H54 (cell line): ENCODE measurements at regions not wholly inside any gene's neighbourhood (a gene's known extent, or its start where the extent isn't known, plus 50 kb on each side); places are given as distances from the start of the nearest gene placed in this dataset.

Source experiments
- DNase-seq: peaks from one replicate; pipeline ENCODE4 v3.0.0; 2011; ENCODE audit warnings: low spot score, mixed read lengths; ENCODE audit not compliant: insufficient read length
- FAIRE-seq: peaks from 3 replicates; lab custom pipeline; 2011; peaks lifted over from hg19 to GRCh38; lab: Jason Lieb, UNC
- POLR2A ChIP-seq: IDR thresholded peaks from 2 replicates; pipeline ENCODE4 v1.6.1; 2011; ENCODE audit warnings: low read depth, mild to moderate bottlenecking, low read length

DNA sequence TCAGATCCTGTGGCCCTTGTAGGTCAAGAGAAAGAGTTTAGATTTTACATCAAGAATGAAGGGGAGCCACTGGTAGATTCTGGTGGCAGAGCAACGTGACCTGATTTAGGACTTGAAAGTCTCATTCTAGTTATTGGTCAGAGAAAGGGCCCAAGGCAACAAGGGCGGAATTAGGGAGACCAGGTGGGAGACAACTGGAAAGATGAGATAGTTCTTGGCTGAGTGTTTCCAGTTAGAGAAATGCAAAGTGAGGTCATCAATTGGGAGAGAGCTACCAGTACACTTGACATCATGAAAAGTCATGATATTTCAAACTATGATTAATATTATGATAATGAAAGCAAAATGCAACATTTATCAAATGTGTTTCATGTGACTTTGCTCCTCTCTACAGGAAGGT lies 147.2 kb upstream of the FAM20A start:
- TF ChIP-seq POLR2A: no peak
- DNase-seq: no peak
- FAIRE-seq: no peak

DNA sequence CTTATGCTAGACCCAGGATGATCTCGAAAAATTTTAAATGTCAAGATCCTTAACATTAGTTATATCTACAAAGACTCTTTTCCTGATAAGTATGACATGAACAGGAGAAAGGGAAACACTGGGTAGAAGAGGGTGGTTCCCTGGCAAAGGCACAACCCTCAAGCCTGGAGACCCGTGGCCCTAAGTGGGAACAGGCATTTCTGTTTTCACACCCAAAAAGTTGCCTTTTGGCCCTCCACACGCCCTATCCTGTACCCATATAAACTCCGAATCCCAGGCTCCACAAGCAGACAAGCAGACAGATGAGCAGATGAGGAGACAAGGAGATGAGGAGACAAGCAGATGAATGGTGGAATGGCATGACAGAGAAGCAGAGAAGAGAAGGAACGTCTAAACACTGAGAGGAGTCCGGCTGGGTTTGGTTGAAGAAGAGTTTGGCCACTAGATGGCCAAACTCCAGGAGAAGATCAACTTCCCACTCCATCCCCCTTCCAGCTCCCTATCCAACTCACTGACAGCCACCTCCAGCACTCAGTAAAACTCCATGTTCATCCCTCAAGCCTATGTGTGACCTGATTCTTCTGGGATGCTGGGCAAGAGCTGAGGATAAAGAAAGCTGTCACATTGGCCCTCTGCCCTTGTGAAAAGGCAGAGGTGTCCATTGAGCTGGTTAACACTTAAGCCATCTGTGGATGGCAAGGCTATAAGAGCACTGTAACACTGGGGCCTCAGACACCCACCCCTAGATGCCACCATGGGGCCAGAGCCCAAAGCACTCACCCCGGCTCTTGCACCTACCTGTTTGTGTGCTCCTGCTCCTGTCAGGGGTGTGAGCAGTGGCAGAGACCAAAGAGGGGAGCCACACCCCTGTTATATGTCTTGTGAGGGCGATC lies 139.6 kb upstream of the FAM20A start:
- FAIRE-seq (no peak), DNase-seq (no peak)
- TF ChIP-seq POLR2A: no peak

DNA sequence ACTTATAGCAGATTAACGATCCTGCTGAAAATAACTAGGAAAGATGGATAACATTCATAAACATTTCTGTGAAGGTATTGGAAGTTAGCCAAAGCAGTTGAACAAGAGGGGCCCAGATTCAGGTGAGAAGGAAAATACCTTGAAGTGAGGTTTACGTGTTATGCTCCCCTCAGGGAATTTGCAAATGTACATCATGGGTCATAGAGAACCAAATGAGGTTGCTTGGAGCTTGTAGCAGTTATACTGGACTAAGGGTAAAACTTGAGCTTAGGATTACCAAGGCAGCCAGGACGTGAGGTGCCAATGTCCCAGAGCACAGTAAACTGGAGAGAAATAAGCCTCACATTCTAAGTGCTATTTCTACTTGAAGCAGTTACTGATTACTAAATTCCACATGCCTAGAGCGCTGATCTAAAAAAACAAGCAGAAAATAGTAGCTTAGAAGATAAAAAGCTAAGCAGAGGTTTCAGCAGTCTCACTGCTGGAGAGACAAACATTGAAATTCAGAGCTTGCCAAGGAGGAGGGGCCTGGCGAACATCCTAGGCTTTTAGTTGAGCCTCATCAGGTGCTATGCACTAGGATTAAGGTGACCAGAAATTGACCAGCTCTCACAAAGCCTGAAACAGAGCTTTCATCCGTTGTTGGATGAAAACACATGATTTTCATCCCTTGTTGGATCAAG lies 136.7 kb upstream of the FAM20A start:
- no peak for TF ChIP-seq POLR2A
- DNase-seq: no peak
- no peak for FAIRE-seq

DNA sequence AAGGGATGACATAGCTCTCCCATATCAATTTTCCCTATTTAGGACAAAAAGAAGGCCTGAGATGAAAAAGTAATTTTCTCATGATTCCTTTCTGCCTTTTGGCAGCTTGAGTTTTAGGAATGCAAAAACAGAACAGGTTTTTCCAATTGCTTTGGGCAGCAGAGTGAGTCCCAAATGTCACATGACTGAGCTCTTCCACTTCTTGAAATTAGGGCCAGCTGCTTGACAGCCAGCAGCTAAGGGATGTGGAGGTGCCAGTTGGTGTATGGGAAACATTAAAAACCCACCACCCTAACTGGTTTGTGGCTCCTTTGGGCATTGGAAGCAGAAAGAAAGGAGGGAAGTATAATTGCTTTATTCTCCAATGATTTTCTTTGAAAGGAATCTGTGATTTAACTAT lies 133.8 kb upstream of the FAM20A start:
- no peak for TF ChIP-seq POLR2A
- FAIRE-seq: no peak
- DNase-seq: no peak

DNA sequence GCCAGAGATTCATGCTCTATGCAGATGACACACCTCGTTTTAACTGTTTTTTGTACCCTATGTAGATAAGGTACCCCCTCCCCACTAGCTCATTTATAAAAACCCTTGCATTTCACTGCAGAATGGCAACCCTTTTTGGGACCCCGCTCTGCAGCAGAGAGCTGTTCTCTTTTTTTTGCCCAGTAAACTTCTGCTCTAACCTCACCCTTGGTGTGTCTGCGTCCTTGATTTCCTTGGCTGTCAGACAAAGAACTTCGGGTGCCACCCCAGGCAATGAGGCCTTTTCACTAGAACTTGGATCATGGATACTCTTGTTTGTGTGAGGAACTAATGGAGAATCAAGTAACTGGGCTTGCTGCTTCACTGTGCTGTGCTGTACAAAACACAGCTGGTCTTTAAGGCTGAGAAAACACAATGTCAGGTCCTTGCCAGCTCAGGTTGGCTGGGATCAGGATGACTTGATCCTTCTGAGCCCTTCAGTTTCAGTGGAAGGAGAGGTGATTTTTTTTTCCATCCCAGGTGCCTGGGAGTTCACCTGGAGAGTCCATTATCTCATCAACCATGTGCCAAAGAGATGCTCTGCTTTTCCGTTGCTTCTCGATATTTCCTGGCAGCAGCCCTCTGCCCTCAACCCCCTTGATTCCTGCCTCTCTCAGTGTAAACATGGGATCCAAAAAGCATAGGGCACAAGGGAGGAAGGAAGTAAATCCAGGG lies 133.2 kb upstream of the FAM20A start:
- no peak for FAIRE-seq
- TF ChIP-seq POLR2A: no peak
- DNase-seq: no peak

DNA sequence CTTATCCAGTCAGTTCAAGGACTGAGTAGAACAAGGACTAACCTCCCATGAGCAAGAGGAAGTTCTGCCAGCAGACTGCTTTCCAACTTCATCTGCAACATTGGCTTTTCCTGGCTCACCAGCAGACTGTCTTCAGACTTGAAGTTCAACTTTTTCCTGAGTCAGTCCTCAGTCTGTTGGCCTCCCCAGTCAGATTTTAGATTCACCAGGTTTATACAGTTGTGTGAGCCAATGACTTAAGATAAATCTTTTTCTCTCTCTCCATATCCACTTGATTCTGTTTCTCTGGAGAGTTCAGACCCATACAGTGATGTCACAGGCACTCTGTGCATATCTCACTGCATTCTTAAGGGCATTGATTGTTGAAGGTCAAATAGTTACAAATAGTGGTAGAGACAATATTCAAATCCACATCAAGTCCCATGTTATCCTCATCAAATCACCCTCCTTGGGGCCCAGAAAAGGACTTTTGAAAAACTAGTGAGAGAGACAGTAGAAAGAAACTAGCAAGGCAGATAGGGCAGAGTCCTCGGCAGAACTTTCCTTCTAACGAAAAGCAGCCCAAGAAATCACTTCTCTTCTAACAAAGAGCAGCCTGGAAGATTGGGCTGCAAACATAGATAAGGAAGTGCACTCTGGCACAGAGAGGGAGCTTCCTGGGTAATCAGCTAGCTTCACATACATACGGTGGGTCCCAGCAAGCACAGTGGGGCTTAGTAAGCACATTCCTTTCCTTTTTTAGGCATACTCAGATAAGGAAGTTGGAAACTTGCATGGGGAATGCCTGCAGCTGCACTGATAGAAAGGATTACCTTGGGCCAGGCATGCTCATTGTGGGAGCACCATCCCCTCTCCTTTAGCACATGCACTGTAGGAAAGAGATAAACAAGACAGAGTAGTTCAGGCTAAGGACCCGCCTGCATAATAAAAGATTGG lies 132.3 kb upstream of the FAM20A start:
- no peak for FAIRE-seq
- TF ChIP-seq POLR2A: no peak
- DNase-seq: no peak

DNA sequence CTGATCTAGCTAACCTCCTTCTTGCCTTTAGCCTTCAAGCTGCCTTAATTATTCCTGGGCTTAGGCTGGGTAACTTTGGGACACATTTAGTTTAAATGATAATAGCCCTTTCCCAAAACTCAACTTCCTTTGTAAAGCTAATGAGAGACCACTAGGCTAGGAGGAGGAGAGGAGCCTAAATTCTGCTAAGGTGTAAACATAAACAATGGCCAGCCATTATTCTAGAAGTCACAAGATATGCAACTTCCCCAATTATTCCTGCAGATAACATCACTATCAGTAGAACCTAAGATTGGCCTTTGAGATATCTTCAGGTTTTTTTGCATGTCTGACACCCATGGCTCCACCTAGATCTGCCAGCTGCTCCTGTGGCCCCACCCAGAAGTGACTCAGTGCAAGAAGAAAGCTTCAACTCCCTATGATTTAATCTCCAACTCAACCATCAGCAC lies 131.2 kb upstream of the FAM20A start:
- no peak for DNase-seq
- TF ChIP-seq POLR2A: no peak
- FAIRE-seq: no peak

DNA sequence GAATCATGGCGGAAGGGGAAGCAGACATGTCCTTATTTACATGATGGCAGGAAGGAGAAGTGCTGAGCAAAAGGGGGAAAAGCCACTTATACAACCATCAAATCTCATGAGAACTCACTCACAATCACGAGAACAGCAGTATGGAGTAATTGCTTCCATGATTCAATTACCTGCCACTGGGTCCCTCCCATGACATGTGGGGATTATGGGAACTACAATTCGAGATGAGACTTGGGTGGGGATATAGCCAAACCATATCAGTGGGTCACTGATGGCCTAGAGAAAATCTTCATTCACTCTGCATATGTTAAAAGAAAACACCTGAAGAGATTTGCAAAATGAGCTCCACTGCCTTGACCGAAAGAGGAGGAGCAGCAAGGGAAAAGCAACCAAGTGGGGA lies 130.3 kb upstream of the FAM20A start:
- DNase-seq (no peak), FAIRE-seq (no peak)
- no peak for TF ChIP-seq POLR2A

DNA sequence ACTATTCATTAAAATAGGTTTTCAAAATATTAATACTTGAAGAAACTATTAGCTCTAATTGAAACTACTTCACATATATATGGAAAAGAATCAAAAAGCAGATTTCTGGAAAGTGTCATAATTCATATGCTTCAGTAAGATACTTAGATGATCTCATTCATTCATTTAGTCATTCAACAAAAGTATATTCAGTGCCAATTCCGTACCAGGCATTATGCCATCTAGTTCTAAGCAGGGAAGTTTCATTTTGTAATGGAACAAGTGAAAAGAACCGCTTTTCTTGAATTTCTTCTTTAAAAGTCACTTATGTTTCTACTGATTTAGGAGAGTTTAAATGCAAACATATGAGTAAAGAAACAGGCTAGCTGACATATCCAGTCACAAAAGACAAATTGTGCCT lies 118.3 kb upstream of the FAM20A start:
- FAIRE-seq (no peak), DNase-seq (no peak)
- TF ChIP-seq POLR2A: no peak

DNA sequence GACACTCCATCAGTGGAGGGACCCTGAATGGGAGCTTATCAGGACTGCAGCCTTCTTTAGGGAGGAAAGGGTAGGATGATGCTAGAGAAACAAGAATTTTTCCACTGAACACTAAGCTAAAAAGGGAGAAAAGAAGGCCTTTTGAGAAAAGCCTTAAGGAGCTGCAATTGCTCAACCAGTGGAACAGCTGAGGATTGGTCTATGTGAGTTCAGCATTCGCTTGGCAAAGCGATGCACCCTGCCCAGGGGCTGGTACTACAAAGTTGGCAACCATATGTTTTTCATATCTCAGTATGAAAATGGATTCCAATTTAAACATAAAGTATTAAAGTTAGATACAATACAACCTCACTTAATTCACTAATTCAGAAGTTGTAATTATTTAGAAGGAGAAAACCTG lies 117.8 kb upstream of the FAM20A start:
- DNase-seq (no peak), FAIRE-seq (no peak)
- TF ChIP-seq POLR2A: no peak

DNA sequence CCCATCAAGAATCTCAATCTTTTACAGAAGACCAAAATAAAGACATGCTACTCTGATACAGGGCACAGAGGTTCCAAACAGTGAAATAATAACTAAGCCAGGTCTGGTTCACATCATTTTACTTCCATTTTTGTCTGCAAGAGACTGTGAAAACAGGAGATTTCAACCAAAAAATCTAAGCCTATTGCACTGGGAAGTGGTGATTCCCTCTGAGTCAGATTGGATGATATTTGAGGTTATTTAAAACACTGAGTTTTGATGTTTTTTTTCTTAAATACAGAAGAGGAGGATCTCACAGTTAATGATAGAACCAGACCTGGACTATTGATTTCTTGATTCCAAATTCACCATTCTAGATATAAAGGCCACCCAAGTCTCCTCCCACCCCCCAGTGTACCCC lies 117.3 kb upstream of the FAM20A start:
- DNase-seq (no peak), FAIRE-seq (no peak)
- TF ChIP-seq POLR2A: no peak

DNA sequence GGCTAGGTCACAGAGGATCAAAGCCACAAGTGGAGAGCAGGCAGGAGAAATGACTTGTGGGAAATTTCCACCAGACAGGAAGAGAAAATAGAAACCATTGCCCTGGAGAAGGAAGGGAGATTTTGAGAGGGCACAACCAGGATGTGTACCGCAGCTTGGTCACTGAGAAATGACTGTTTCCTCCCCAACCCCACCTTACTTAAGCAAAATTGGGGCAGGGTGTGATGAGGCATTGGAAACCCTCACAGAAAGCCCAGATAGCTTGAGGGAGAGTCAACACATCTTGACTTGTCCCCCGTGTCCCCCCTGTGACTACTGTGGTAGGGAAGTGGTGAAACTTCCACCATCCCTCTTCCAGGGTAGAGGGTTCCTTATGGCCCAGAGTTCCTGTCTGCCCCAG lies 113.5 kb upstream of the FAM20A start:
- no peak for DNase-seq
- no peak for FAIRE-seq
- no peak for TF ChIP-seq POLR2A

DNA sequence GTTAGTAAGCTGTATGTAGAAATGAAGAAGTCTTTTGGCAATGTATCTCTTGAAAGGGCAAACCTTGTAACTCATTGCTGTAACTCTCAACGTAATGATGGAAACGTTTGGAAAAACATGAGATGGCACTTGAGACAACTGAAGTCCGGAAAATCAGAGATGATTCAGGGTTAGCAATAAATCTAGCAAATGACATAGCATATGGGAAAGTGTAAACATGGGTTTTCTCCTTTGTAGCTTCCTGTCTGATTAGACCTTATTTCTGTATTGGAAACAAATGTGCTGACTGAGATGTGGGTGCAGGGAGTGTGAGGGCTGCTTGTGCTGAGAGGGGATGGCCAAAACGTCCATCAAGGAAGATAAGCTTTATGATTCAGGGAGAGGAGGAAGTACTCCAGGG lies 110.7 kb upstream of the FAM20A start:
- no peak for TF ChIP-seq POLR2A
- FAIRE-seq (no peak), DNase-seq (no peak)
